AG08395 (cell line): ENCODE measurements at regions not wholly inside any gene's neighbourhood (a gene's known extent, or its start where the extent isn't known, plus 50 kb on each side); places are given as distances from the start of the nearest gene placed in this dataset.
"Not testable (repeated sequence)": the region's sequence is repeated elsewhere in the genome, so short reads cannot be mapped to it uniquely, and the experiment has no call there.

Source experiments
- DNase-seq: peaks from one replicate; pipeline ENCODE4 v3.0.0; 2012; ENCODE audit warnings: mixed read lengths, low spot score

DNA sequence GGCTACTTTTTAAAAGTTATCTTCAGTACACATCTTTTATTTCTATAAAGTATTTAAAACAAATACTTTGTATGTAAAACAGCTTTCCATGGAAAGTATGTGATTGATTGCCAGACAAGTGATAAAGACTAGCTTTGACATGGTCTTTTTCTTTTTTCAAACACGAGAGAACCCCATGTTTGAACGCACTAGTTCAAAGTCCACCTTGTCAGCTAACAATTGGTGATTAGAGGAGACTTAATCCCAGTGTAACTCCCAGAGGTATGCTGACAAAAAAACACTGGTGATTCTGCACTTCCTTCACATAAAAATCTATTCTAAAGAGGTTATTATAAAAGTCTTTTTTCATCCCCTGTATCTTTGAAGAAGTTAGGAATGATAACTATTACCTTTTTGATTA, 438.1 kb downstream of the GJA1 start:
- DNase-seq: no peak

DNA sequence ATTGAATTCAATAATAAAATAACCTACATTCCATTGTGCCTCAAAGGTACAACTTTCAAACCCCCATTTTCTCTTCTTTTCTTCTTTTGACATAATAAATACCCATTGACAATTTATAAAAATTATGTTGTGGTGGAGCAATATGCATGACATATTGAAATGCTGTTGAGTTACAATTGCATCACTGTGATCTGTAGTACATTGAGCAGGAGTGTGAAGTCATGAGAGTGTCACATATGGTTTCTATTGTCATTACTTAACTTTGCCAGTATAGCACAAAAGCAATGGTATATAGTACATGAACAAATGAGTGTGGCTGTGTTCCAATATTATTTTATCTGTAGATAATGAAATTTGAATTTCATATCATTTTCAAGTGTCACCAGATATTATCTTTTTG, 441.3 kb downstream of the GJA1 start:
- no peak for DNase-seq

DNA sequence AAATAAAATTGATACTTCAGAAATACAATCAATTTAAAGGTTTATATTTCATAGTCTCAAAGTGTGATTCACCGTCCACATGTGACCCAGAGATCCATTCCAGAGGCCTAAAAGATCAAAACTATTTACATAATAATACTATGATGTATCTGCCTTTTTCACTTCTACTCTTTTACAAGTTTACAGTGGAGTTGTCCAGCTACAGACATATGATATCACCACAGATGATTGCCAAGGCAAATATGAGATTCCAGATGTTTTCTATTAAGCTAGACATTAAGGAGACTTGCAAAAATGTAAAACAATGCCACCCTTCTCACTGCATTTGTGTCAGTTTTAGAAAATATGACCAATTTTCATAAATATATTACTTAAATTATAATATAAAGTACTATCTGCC, 443.7 kb downstream of the GJA1 start:
- peak; percentile 33 for DNase-seq

GRCh38 chr6:121880831-121881230, 445.4 kb downstream of the GJA1 start:
- DNase-seq: no peak

DNA sequence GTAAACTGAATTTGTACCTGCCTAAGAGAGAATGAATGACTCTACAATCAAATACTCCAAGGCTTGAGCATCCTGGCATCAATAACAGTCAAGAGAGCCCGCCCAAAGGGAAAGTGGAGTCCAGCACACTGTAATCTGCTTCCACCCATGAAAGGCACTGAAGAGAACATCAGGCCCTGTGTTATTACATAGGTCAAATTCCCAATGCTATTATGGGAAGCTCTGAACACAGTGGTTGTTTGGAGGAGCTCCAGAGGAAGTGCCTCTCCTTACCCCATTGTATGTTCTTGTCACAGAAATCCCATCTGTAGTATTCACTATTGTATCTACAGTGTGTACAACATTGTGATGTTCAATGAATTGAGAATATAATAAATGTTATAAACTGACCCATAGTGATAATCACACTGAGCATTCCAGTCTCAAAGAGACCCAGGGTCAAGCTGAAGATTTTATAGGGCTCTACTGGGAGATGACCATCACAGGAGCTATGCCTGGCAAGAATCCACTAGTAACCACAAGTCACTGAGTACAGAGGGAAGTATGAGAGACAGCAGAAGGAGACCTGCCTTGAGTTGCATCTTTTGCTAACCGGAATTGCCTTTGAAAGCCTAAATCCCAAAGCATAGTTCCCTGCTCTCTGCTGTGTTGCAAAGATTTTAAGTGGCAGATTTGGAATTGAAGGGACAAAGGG, 446.7 kb downstream of the GJA1 start:
- peak; percentile 80 for DNase-seq

- no peak for DNase-seq
These were observed 448.6 kb downstream of the GJA1 start for GRCh38 chr6:121884091-121884490.

DNA sequence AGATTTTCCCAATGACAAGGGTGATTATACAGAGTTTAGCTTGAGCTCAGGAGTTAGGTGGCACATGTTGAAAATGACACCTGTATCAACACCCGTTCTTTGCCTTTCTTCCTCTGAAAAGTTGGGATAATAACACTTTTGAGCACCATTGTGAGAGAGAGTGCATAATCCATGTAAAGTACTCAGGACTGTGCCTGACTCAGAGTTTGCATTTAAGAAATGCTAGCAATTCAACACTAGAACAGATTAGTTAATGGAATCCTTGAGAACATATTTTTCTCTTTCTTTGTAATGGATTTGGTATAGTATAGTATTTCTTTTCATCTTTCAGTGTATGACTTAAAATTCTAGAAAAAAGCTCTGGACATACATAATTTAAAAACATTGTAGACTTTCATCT, 449.2 kb downstream of the GJA1 start:
- no peak for DNase-seq

GRCh38 chr6:121885399-121886152, 450.1 kb downstream of the GJA1 start:
- DNase-seq: no peak

DNA sequence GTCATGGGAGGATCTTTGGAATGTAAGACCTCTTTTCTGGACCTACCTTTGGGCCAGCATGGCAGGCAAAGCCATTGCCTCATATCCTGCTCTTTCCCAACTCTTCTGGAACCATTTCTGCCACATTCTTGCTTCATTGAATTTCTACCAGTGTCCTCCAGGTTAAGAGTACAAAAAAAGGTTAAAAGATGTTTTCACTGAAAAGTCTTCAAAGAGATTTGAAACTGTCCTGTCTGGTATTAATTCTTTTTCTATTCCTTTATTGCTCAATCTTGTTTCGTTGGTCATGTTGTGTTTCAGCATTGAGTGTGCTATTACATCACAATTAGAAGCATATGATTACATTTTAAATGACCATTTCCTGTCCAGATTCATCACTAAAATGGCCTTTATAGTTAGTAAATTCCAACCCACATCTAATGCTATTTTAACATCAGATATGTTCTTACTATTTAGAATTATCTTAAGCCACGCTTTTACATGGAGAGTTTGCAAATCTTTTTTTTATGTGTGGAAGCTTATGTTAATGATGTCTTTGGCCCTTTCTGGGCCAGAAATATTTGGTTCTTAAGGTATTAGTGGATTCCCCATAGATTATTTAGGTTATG, 450.9 kb downstream of the GJA1 start:
- no peak for DNase-seq

DNA sequence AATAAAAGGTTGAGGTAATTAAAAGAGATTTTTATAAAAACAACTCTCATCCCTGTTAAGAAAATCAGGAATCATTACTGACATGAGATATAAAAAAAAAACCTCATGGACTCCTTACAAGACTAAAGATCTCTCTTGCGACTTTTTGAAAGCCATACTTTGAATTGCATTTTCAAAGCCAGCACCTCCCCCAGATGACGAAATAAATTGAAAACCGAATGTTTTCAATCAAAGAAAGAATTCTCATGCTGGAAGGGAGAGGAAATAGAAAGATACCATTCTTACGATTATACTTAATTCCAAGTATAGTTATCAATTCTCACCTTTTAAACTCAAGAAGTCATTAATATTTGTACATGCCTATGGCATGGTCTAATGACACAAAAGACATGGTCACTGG, 452.3 kb downstream of the GJA1 start:
- no peak for DNase-seq

DNA sequence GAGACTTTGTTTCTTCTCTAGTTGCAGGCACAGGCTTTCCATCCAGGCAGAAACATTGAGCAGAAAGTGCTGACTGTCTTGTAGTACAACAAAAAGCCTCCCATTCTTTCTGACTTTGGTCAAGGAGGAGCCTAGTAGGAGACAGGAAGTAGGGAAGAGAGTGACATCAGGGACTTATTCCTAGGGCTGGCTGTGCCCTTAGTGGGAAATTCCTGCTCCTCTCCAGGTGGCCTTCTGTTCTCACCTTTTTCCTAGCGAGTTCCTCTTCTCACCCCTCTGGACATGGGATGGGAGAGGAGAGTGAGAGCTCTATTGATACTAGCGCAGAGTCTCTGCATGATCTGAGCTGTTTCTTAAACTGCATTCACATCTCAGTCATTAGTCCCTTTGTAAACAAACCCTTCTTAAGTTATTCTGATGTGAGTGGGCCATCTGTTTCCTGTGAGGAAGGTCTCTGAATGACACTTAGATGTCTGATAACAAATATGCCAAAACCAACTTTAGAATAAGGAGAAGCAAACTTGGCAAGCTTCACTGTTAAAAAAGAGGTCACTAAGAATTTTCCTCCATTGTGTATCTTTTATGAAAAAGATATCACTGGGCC, 455.0 kb downstream of the GJA1 start:
- DNase-seq: no peak

GRCh38 chr6:121895731-121896130, 460.3 kb downstream of the GJA1 start:
- DNase-seq: not testable (repeated sequence)

DNA sequence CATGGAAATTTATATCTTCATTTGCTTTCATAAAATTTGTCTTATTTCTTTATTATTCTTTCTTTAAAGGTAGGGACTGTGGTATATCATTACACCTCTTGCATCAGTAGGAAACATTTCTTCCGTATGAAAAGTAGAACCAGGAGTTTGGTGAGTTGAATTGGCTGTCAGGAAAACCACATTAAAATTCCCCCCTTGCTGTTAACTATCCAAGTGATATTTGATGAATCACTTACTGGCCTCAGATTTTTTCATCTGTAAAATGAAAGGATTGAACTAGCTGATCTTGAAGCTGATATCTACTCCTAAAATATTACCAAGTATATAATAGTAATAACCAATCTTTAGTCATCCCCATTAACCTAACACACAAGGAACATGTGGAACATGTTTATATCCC, 460.9 kb downstream of the GJA1 start:
- DNase-seq: no peak

DNA sequence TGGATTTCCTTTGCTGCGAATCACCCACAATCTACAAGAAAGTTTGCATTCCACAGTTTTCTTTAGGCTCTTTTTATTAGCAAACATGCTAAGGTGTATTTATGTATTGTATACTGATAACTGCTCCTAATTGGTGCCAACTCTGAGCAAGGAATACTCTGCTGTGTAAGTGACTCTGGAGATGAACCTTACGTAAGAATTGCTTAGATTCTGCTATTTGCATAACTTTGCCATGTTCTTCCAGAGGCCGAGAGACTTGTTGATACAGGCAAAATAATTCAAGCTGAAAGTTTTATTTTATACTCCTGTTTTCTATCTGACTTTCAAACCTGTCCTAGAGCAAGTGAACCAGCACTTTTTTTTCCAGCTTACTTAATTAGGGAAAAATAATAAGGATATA, 461.3 kb downstream of the GJA1 start:
- DNase-seq: no peak

DNA sequence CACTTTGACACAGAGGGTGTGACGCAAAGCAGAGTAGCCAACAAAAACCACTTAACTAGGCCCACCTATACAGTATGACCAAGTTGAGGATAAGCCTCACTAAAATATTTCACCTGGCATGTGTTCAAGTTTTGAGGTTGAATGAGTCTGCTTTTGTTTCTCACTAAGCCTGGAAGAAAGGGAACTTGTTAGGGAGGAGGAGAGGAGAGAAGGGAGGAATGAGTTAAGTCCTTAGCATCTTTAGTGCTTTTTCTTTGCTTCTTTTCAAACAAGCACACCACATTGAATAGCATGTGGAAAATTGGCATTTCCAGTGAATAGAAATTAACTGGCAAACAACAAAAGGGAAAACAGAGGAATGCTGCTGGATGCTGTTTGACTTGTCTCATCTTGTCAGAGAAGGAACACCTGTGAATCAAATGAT, 461.9 kb downstream of the GJA1 start:
- DNase-seq: no peak

DNA sequence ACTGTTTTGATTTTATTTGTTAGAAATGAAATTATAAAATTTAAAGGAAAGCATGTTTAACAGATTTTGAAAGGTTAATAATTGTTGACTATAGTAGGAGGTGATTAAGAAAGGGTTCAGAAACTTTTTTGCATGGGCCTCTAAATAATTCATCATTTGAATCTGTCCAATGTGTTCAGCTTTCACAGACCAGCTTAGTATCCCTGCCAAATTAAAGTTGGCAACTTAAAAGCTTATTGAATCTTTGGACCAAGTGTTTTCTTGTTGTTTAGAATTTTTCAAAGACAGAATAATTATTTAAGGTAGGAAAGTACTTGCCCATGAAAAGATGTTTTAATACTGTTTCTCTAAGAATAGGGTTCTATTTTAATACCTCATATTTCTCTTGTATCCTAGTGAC, 466.0 kb downstream of the GJA1 start:
- DNase-seq: no peak

DNA sequence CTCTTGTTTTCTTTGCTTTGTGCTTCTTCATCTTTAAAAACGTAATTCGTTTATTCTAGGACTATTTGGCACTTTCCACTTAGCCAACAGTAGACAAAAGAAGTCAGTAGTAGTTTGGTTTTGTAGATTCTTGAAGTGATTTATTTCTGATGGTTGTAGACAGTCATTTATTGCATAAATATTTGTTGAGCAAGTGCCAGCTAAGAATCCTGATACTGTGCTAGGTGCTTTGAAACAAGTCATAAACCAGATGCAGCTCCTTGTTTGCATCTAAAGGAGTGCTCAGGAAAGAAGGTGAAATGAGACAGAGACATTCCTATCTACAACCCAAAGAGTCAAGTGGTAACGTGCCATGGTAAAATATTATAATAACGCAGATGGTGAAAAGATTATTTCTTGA, 469.1 kb downstream of the GJA1 start:
- no peak for DNase-seq

DNA sequence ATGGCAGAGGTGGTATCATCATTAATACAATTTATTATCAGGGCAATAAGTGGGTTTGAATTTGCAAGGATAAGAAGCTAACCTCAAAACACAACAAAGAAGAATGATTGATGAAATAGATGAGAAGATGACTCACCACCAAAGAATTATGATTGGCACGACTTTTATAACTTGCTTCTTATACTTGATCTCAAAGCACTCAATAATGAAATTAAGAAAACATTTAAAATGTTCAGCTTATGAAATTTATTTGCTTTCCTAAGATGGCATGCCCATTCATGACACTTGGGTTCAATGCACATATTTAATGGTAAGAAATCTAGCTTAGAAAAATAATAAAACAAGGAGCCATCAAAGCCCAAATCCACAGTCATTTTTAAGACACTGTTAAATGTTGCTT, 477.5 kb downstream of the GJA1 start:
- no peak for DNase-seq

- DNase-seq: no peak
These were observed 481.9 kb downstream of the GJA1 start for GRCh38 chr6:121917263-121917829.

DNA sequence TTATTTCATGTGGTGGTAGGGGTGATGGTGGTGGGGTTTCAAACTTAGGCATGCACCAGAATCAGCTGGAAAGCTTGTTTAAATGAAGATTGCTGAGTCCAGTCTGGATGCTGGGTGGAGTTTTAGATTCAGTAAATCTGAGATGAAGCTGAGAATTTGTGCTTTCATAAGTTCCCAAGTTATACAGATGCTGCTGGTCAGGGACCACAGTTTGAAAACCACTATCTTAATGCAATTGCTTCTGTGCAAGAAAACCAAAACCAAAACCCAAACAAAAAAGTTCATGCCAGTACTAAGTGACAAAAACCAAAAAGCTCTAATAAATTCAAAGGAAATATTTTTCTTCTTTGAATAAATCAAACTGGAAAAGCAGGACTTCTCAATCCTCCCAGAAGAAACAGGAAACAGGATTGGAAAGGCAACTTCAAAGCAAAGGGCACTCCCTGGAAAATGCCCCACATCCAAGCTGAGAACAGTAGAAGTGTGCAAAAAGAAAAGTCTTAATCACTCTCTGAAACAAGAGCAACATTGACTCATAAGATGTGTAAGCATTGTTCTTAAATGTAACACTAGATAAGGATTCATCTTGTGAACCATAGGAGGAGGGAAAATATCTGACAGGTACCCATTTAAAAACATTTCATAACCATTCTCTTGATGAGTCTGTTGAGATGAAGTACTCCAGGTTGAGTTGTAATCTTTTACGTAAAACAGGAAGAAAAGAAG, 481.5 kb upstream of the HSF2 start:
- DNase-seq: no peak

DNA sequence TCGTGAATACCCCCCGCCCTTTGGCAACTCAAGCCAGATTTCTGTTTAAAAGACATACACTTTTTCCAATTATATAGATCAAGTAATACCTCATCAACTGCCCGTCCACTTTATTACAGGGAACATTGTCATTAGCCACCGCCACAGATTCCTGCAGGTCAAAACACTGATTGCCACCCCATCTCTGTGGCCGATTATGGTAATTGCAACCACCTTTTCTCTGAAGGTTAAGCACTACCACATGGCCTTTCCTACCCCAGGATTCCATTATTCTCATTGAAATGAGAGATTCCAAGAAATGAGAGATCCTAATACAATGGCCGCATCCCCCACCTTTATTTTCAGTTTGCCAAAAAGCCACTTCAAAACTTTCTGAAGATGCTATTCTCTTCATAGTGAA, 478.8 kb upstream of the HSF2 start:
- DNase-seq: no peak

DNA sequence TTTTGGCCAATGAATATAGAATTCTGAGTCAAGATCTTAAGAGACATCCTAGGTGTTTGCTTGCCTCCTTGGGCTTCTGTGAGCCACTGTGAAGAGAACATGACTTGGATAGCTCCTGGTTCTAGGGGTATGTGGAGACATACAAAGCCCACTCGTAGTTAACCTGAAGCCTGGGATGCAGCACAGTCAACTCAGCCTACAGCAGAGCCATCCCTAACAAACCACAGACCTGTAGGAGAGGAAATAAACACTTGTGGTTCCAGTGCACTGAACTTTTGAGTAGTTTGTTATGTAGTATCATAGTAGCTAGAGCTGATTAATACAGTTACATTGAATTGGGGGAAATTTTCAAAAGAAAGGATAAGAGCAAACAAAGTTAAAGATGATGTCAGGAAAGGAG, 474.4 kb upstream of the HSF2 start:
- DNase-seq: no peak
